ENCODE measurements at regions not wholly inside any gene's neighbourhood (a gene's known extent, or its start where the extent isn't known, plus 50 kb on each side); places are given as distances from the start of the nearest gene placed in this dataset.
A peak's percentile ranks its signal among the peaks of the same experiment; 100 is the strongest.

DNA sequence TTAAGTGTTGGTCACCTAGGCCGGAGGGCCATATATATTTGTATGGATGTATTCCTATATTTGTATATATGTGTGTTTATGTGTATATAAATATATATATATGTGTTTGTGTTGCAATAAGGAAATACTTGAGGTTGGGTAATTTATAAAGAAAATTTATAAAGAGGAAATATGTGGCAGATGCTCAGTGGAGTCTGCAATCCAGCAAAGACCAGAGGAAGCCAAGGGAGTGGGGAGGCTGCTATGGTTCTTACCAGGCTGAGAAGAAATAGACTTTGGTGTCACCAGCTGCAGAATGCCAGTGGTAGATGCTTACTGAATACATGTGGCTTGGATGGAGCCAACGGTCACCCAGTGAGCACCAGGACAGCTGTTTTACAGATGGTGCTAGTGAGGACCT, 97.4 kb upstream of the ELOVL5 start:
- no peak overlapping the region for H3K27ac ChIP-seq (ENCODE audit: insufficient read depth in 1 of 2, low read depth in 1 of 2, low read length in 2 of 2, poor library complexity in 1 of 2, severe bottlenecking in 2 of 2)
- CTCF ChIA-PET: no interaction called here
- peaks cover 0 to 3% (median 3%) of the 10 kb centered on the region in 5 experiments for H3K9me3 ChIP-seq (ENCODE audit: control extremely low read depth in 1 of 5, control insufficient read depth in 4 of 5, insufficient read depth in 2 of 5, low read depth in 1 of 5, low read length in 4 of 5)
- peaks cover 0 to 6% (median under 1%) of the 10 kb centered on the region in 4 experiments for H3K4me1 ChIP-seq (ENCODE audit: control extremely low read depth in 1 of 4, control insufficient read depth in 4 of 4, insufficient read depth in 4 of 4, low read length in 3 of 4)
- DNase-seq: peak in 2 of 3 donors; percentile 20 to 28
- H3K36me3 ChIP-seq (ENCODE audit: control insufficient read depth in 4 of 4, insufficient read depth in 4 of 4, low read length in 3 of 4): no peaks in the 10 kb centered on the region
- H3K4me3 ChIP-seq (ENCODE audit: control insufficient read depth in 1 of 7, extremely low read depth in 1 of 7, insufficient read depth in 4 of 7, low read depth in 2 of 7, low read length in 6 of 7): no peak overlapping the region
- WGBS (ENCODE audit: insufficient coverage): 100% methylated on average over 1 of the region's 2 CpGs
- POLR2A ChIA-PET: no interaction called here
- H3K27me3 ChIP-seq (replicated peaks in 2 of 5; ENCODE audit: control insufficient read depth in 4 of 5, insufficient read depth in 5 of 5, low read length in 4 of 5): no peaks in the 10 kb centered on the region

DNA sequence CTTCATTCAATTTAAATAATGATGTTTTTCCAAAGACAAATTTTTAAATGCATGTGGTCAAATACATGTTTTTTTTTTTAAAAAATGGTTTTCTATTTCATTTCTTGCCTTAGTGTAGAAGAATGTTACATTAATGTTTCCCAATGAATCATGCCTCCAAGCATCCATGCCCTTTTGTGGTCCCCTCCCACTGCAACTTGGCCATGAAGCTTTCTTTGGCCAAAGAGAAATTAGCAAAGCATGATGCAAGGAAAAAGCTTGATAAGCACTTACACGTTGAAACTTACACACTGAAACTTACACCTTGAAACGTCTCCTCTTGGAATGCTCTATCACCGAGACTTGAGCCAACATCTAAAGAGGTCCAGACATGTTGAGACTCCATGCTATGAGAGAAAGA, 93.0 kb upstream of the ELOVL5 start:
- CTCF ChIA-PET: interaction anchor here (0.8 to 1.0 kb wide), 2 partner anchors 30 to 42 kb away, joined by 3 read pairs; no protein-coding TSS in a partner anchor
- Histone ChIP-seq H3K4me1 (ENCODE audit: control extremely low read depth in 1 of 4, control insufficient read depth in 4 of 4, insufficient read depth in 4 of 4, low read length in 3 of 4) (peaks cover 0 to 24% (median 8%) of the 10 kb centered on the region in 4 experiments), H3K36me3 (ENCODE audit: control insufficient read depth in 4 of 4, insufficient read depth in 4 of 4, low read length in 3 of 4) (no peaks in the 10 kb centered on the region), H3K4me3 (ENCODE audit: control insufficient read depth in 1 of 7, extremely low read depth in 1 of 7, insufficient read depth in 4 of 7, low read depth in 2 of 7, low read length in 6 of 7) (no peak overlapping the region), H3K27ac (ENCODE audit: insufficient read depth in 1 of 2, low read depth in 1 of 2, low read length in 2 of 2, poor library complexity in 1 of 2, severe bottlenecking in 2 of 2) (no peak overlapping the region), H3K27me3 (replicated peaks in 2 of 5; ENCODE audit: control insufficient read depth in 4 of 5, insufficient read depth in 5 of 5, low read length in 4 of 5) (no peaks in the 10 kb centered on the region), H3K9me3 (ENCODE audit: control extremely low read depth in 1 of 5, control insufficient read depth in 4 of 5, insufficient read depth in 2 of 5, low read depth in 1 of 5, low read length in 4 of 5) (no peaks in the 10 kb centered on the region)
- WGBS (ENCODE audit: insufficient coverage): 90% methylated on average over 3 of the region's 3 CpGs
- DNase-seq: no peak
- POLR2A ChIA-PET: no interaction called here

DNA sequence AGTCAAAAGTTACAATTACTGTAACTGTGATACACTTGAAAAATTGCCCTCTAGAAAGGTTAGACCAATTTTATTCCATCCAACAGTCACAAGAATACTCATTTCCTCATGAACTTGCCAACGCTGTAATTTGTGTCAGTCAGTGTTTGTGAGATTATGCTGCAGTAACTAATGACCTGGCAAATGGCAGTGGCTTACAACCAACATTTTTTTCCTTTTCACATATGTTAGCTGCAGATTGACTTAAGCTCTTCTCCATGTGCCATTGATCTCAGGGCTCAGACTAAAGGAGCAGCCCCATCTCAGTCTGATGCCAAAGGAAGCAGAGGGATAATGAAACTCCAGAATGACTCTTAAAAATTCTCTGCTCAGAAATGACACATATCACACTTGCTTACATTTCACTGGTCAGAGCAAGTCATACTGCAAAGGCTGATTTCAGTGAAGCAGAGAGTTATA, 92.3 kb upstream of the ELOVL5 start:
- no peak overlapping the region for H3K4me3 ChIP-seq (ENCODE audit: control insufficient read depth in 1 of 7, extremely low read depth in 1 of 7, insufficient read depth in 4 of 7, low read depth in 2 of 7, low read length in 6 of 7)
- WGBS (ENCODE audit: insufficient coverage): no CpG with 5 or more reads among the region's 1 CpG
- H3K4me1 ChIP-seq (ENCODE audit: control extremely low read depth in 1 of 4, control insufficient read depth in 4 of 4, insufficient read depth in 4 of 4, low read length in 3 of 4): peaks cover 0 to 24% (median 8%) of the 10 kb centered on the region in 4 experiments
- H3K36me3 ChIP-seq (ENCODE audit: control insufficient read depth in 4 of 4, insufficient read depth in 4 of 4, low read length in 3 of 4): no peaks in the 10 kb centered on the region
- peak in 1 of 3 donors; percentile 14 for DNase-seq
- ChIA-PET POLR2A (no interaction called here), CTCF (interaction anchor here (1.0 to 3.0 kb wide), 3 partner anchors 17 to 268 kb away, joined by 3 to 14 read pairs (median 5); no protein-coding TSS in a partner anchor)
- H3K9me3 ChIP-seq (ENCODE audit: control extremely low read depth in 1 of 5, control insufficient read depth in 4 of 5, insufficient read depth in 2 of 5, low read depth in 1 of 5, low read length in 4 of 5): no peaks in the 10 kb centered on the region
- no peak overlapping the region for H3K27ac ChIP-seq (ENCODE audit: insufficient read depth in 1 of 2, low read depth in 1 of 2, low read length in 2 of 2, poor library complexity in 1 of 2, severe bottlenecking in 2 of 2)
- H3K27me3 ChIP-seq (replicated peaks in 2 of 5; ENCODE audit: control insufficient read depth in 4 of 5, insufficient read depth in 5 of 5, low read length in 4 of 5): no peaks in the 10 kb centered on the region

DNA sequence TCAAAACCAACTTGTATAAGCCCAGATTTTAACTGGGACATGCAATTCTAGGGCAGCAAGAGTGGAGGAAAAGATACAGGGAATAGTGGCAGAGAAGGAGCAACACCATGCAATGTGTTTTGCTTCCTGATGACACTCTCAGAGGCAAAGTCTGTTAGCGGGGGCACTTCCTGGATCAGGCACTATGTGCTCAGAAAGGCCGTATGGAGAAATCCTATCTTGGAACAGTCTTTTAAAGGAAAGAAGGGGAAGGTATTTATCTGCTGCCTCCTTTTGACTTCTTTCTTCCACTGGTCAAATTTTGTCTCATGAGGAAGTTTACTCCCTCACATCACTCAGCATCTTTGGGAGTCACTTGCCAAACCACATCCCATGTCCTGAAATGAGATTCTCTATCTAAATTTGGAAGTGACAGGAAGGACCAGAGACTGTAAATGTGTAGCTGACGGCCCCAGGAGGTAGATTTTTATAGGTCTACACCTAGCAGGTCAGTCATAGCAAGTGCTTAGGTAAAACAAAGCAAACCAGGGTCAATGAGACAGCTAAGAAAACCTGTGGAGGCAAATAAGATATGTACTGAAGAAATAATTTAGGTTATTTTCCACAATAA, 91.7 kb upstream of the ELOVL5 start:
- H3K4me3 ChIP-seq (ENCODE audit: control insufficient read depth in 1 of 7, extremely low read depth in 1 of 7, insufficient read depth in 4 of 7, low read depth in 2 of 7, low read length in 6 of 7): no peak overlapping the region
- peaks cover 0 to 24% (median 8%) of the 10 kb centered on the region in 4 experiments for H3K4me1 ChIP-seq (ENCODE audit: control extremely low read depth in 1 of 4, control insufficient read depth in 4 of 4, insufficient read depth in 4 of 4, low read length in 3 of 4)
- ChIA-PET CTCF (interaction anchor here (1.2 to 3.0 kb wide), 3 partner anchors 17 to 268 kb away, joined by 5 to 14 read pairs (median 5); no protein-coding TSS in a partner anchor), POLR2A (no interaction called here)
- WGBS (ENCODE audit: insufficient coverage): 22% methylated on average over 3 of the region's 3 CpGs
- no peak overlapping the region for H3K27ac ChIP-seq (ENCODE audit: insufficient read depth in 1 of 2, low read depth in 1 of 2, low read length in 2 of 2, poor library complexity in 1 of 2, severe bottlenecking in 2 of 2)
- no peaks in the 10 kb centered on the region for H3K9me3 ChIP-seq (ENCODE audit: control extremely low read depth in 1 of 5, control insufficient read depth in 4 of 5, insufficient read depth in 2 of 5, low read depth in 1 of 5, low read length in 4 of 5)
- DNase-seq: peak in 1 of 3 donors; percentile 6
- H3K27me3 ChIP-seq (replicated peaks in 2 of 5; ENCODE audit: control insufficient read depth in 4 of 5, insufficient read depth in 5 of 5, low read length in 4 of 5): no peaks in the 10 kb centered on the region
- H3K36me3 ChIP-seq (ENCODE audit: control insufficient read depth in 4 of 4, insufficient read depth in 4 of 4, low read length in 3 of 4): no peaks in the 10 kb centered on the region

DNA sequence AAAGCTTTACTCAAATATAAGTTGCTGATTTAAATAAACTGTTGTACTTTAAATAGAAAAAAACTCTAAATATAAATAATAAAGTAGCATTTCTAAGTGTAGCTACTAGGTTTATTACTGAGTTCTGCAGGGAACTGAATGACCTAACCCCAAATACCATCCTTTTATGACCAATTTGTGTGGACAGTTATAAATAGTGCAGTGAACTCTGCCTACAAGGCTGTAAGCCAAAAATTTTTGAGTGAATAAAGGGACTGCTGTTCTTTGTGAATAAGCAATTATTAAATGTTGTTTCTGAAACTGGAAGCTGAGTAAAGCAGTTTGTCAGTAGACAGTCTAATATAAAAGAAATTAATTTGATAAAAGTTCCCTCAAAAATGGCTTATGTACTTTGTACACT, 90.8 kb upstream of the ELOVL5 start:
- no peaks in the 10 kb centered on the region for H3K27me3 ChIP-seq (replicated peaks in 2 of 5; ENCODE audit: control insufficient read depth in 4 of 5, insufficient read depth in 5 of 5, low read length in 4 of 5)
- H3K4me3 ChIP-seq (ENCODE audit: control insufficient read depth in 1 of 7, extremely low read depth in 1 of 7, insufficient read depth in 4 of 7, low read depth in 2 of 7, low read length in 6 of 7): no peak overlapping the region
- DNase-seq: no peak
- H3K4me1 ChIP-seq (ENCODE audit: control extremely low read depth in 1 of 4, control insufficient read depth in 4 of 4, insufficient read depth in 4 of 4, low read length in 3 of 4): peaks cover 0 to 24% (median 8%) of the 10 kb centered on the region in 4 experiments
- no peaks in the 10 kb centered on the region for H3K36me3 ChIP-seq (ENCODE audit: control insufficient read depth in 4 of 4, insufficient read depth in 4 of 4, low read length in 3 of 4)
- POLR2A ChIA-PET: no interaction called here
- no peaks in the 10 kb centered on the region for H3K9me3 ChIP-seq (ENCODE audit: control extremely low read depth in 1 of 5, control insufficient read depth in 4 of 5, insufficient read depth in 2 of 5, low read depth in 1 of 5, low read length in 4 of 5)
- H3K27ac ChIP-seq (ENCODE audit: insufficient read depth in 1 of 2, low read depth in 1 of 2, low read length in 2 of 2, poor library complexity in 1 of 2, severe bottlenecking in 2 of 2): no peak overlapping the region
- CTCF ChIA-PET: interaction anchor here (1.2 to 3.0 kb wide), 4 partner anchors 9 to 267 kb away, joined by 4 to 14 read pairs (median 9); no protein-coding TSS in a partner anchor

DNA sequence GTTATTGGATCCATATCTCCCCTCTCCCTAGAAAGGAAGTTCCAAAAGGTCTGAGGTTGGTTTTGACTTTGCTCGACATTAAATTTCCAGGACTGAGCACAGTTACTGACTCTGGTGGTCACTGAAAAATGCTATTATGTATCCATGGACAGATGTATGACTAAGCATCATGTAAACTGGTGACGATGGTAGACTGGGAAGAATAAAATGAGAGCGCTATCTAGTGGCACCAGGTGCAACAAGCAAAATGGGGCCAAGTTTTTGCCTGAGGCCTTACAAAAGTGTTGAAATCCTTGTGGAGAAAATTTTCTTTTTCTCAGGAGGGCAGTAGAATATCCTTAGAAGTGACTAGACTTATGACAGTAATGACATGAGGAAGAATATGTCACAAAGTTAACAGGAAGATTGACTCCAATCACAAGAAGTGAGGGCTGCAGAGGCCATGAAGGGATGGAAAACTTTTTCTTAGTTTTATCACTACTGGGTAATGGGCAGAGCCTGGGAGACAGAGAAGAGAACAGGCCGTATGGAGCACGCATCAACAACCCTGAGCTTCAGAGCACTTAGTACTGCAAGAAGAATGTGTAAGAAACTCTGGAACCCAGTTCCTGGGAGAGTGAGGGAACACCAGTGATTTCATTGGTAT, 88.9 kb upstream of the ELOVL5 start:
- 48% methylated on average over 4 of the region's 5 CpGs for WGBS (ENCODE audit: insufficient coverage)
- H3K9me3 ChIP-seq (ENCODE audit: control extremely low read depth in 1 of 5, control insufficient read depth in 4 of 5, insufficient read depth in 2 of 5, low read depth in 1 of 5, low read length in 4 of 5): no peaks in the 10 kb centered on the region
- CTCF ChIA-PET: interaction anchor here (0.6 to 2.3 kb wide), 19 partner anchors 8 to 299 kb away, joined by 3 to 15 read pairs (median 4); no protein-coding TSS in a partner anchor
- no peaks in the 10 kb centered on the region for H3K36me3 ChIP-seq (ENCODE audit: control insufficient read depth in 4 of 4, insufficient read depth in 4 of 4, low read length in 3 of 4)
- H3K27ac ChIP-seq (ENCODE audit: insufficient read depth in 1 of 2, low read depth in 1 of 2, low read length in 2 of 2, poor library complexity in 1 of 2, severe bottlenecking in 2 of 2): no peak overlapping the region
- no peak overlapping the region for H3K4me3 ChIP-seq (ENCODE audit: control insufficient read depth in 1 of 7, extremely low read depth in 1 of 7, insufficient read depth in 4 of 7, low read depth in 2 of 7, low read length in 6 of 7)
- DNase-seq: peak; percentile 54 to 71 (median 65)
- POLR2A ChIA-PET: no interaction called here
- peaks cover 0 to 24% (median 8%) of the 10 kb centered on the region in 4 experiments for H3K4me1 ChIP-seq (ENCODE audit: control extremely low read depth in 1 of 4, control insufficient read depth in 4 of 4, insufficient read depth in 4 of 4, low read length in 3 of 4)
- H3K27me3 ChIP-seq (replicated peaks in 2 of 5; ENCODE audit: control insufficient read depth in 4 of 5, insufficient read depth in 5 of 5, low read length in 4 of 5): no peaks in the 10 kb centered on the region

Measured in common myeloid progenitor, CD34-positive (primary cell).